SH-SY5Y (cell line): ENCODE measurements at regions not wholly inside any gene's neighbourhood (a gene's known extent, or its start where the extent isn't known, plus 50 kb on each side); places are given as distances from the start of the nearest gene placed in this dataset.

Experiments
- GATA2 ChIP-seq: IDR thresholded peaks from 2 replicates; pipeline ENCODE4 v1.6.1; 2011; ENCODE audit warnings: mild to moderate bottlenecking, low read depth, low read length
- GATA3 ChIP-seq: IDR thresholded peaks from 2 replicates; pipeline ENCODE4 v1.6.1; 2011; ENCODE audit warnings: low read depth, mild to moderate bottlenecking, low read length, moderate library complexity

DNA sequence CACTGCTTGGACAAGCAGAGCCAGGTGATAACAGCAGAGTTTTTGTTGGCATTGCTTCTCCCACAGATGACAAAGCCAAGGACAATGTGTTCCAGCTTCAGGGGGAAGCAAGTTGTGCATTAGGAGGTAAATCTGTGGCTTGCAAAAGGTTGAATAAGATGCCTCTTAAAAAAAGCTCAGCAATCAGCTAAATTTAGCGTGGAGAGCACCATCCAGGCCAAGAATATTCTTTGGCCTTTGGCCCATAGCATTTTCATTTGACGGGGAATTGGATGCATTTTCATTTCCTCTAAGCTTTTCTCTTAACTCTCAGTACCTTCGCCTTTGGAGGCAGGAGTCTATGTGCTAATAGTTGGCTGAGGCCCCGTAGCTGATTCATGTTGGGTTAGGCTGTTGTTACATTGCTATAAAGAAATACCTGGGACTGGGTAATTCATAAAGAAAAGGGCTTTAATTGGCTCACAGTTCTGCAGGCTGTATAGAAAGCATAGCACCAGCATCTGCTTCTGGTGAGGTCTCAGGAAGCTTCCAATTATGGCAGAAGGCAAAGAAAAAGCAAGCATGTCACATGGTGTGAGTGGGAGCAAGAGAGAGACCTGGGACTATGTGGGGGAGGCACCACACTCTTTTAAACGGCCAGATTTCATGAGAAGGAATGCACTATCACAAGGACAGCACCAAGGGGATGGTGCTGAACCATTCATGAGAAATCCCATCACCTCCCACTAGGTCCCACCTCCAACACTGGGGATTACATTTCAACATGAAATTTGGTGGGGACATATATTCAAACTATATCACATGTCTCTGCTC lies 350.1 kb upstream of the C11orf87 start:
- TF ChIP-seq GATA2, result no peak
- no peak for TF ChIP-seq GATA3

DNA sequence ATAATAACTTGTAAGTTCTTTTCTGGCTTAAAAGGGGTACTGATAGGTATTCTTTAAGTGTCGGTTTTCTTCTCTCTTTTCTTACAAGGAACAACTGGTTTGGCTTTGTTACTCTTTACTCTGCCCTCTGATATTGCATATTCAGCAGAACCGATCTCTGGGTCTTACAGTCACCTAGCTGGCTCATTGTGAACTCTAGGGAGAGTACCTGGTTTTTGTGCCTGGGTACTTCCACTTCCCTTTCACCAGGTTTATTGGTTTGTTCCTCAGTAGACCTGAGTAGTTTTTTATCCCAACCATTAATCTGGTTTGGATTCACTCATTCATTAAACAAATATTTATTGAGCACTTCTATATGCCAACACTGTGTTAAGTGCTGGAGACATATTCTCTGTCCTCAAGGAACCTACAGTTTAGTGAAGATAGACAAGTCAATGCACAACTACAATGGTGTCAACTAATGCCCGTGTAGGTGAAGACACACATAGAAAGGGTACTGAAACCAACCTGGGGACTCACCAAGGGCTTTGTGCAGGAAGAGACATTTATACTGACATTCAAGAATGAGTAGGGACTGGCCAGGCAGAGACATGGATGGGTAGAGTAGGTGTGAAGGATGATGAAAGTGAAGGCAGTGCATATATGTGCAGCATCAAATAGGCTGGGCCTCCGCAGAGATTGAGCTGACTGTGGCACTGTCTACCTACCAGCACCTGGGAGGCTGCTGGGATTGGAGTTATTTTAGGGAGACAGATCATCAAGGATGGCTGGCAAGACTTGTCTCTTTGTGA lies 348.8 kb upstream of the C11orf87 start:
- TF ChIP-seq GATA3 (no peak), GATA2 (no peak)

DNA sequence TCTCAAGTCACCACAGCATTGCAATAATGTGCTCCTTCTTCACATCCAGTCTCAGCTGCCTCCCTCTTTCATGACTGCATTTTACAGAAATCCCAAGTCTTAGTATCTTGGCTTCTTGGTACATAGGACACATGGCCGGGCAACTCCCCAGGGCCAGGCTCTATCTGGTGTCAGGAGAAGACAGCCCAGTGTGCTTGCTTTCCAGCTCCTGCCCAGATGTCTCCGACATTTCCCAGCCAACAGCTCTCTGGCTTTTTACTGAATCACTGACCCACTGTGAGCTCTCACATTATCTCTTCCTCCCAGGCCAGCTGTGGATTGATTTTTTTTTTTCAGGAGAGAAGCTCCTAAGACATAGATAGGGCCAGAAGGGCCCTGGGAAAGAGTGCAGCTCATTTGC lies 346.0 kb upstream of the C11orf87 start:
- no peak for TF ChIP-seq GATA2
- TF ChIP-seq GATA3, result no peak

DNA sequence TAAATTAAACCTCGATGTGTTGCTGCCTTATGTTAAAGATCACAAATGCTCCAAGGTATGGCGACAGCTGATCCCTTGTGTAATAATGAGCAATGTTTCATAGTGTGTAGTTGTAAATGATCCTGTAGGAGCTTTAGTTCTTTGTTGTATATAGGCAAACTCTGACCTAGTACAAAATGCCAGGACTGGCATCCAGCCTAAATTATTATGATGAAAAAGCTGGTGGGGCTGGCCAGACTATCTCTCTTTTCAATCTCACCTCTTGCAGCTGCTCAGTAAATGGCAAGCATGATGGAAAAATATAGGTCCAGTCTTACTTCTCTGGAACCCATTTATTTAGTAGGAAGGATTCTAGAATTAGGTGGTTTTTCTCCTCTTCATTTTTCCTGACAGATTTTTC lies 345.1 kb upstream of the C11orf87 start:
- TF ChIP-seq GATA2 (peak; percentile 86), GATA3 (peak; percentile 78)

DNA sequence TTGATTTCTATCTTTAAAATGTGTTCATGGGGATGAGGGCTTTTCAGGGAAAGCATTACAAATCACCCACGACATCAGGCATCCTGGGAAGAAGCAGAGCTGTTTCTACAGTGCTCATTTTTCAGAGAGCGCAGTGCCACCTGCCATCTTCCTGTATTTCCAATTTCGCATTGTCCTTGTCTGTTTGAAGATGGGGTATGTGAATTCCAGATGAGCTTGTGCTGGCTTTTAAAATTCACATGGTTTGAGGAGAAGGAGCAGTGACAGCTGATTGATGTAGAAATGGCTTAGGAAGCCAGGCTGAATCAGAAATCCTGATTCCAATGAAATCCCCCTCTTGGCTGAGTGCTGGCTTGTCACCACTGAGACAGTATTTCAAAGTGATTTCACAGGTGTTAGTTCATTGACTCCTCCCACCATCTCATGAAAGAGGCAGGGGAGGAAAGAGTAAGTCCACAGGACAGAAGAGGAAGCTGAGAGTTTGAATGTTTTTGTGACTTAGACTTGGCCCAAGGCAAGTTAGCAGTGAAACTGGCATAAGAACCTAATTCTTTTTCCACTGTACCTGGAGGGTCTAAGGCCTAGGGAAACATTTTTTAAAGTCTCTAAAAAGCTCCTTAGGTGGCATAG lies 344.6 kb upstream of the C11orf87 start:
- no peak for TF ChIP-seq GATA2
- no peak for TF ChIP-seq GATA3

DNA sequence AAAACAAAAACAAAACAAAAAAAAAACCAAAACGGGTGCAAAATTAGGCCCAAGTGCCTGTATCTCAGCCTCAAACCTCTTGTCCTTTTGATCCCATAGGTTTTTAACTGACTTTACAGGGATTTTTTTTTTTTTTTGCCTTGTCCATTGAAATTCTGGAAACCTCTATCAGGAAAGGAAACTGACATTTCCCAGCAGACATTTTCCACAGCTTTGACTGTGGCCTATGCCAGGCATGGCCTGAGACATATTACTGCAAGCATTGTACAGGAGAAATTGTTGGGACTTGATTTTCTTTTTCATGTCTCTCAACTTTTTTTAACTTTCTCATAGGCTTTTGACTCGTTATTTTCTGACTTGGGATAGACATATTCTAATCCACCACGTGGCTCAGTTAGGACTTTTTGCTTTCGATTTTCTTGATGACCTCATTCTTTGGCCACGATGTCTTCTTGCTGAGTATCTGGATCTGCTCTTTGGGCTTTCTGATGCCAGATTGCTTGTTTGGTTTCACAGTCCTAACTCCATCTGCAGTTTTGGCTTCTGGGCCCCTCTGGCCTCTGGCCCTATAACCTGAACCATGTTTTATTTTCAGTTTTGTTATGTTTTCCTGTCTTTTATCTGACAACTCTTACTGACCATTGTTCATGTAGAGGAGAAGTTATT lies 336.1 kb upstream of the C11orf87 start:
- no peak for TF ChIP-seq GATA2
- no peak for TF ChIP-seq GATA3

DNA sequence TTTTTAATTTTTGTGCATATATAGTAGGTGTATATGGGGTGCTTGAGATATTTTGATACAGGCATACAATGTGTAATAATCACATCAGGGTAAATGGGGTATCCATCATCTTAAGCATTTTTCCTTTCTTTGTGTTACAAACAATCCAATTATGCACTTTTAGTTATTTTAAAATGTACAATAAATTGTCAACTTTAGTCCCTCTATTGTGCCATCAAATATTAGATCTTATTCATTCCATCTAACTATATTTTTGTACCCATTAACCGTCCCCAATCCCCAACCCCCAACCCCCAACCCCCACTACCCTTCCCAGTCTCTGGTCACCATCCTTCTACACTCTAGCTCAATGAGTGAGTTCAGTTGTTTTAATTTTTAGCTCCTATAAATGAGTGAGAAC lies 335.1 kb upstream of the C11orf87 start:
- no peak for TF ChIP-seq GATA2
- TF ChIP-seq GATA3, result no peak

DNA sequence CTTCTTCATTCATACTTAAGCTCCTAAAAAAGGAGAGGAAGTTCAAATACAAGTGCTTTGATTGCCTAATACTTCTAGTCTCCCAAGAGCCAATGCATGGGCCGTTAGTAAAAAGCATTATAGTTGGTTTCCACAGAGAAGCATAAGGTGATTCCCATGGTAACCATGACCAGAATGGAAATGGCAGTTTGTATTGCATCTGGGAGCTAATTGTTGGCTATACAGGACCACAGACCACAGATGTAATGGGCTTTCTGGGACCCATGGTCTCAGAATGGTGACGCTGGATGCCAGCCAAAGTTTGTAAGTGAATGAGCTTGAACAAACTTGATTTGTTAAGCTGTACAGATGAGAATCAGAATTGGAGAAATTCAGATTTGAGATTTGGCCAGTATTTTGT lies 333.9 kb upstream of the C11orf87 start:
- no peak for TF ChIP-seq GATA3
- TF ChIP-seq GATA2, result no peak

DNA sequence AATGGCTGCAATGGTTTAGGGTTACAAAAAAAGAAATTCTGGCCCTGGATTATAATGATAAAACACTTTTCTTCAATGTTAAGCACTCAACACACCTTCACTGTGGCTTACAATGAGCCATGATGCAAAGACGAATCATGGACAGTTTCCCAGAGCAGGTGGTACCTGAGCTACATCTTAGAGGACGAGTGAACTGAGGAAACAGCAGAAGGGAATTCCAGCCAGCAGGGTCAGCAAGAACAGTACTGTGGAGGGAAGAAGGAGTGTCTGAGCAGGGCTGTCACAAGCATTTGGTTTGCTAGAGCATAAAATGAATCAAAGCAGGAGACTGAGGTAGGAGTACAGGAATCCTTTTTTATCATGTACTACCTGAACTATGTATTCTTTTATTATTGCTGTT lies 332.8 kb upstream of the C11orf87 start:
- no peak for TF ChIP-seq GATA2

DNA sequence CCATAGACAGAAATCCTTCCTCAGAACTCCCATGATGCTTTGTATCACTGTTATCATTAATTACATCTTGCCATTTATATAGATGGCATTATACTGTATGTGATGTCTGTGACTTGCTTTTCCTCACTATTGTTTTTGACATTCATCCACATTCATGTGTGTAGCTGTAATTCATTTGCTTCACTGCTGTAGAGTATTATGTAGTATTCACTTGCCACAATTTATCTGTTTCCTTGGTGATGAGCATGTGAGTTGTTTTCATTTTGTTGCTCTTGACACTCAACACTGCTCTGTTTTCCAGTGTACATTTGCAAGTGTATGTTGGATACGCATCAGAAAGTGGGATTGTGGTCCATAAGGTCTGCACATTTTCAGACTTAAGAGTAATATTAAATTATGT lies 328.6 kb upstream of the C11orf87 start:
- TF ChIP-seq GATA2 (no peak), GATA3 (no peak)

DNA sequence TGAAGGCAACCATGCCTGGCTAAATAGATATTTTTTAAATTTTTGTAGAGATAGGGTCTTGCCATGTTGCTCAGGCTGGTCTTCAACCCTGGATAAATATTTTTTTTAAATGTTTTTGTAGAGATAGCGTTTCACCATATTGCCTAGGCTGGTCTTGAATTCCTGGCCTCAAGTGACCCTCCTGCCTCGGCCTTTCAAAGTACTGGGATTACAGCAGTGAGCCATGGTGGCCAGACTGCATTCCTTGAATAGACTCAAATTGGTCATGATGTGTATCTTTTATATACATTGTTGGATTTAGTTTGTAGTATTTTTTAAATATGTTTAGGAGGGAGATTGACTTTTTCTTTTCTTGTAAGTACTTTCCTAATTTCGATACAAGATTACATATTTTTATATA lies 325.7 kb upstream of the C11orf87 start:
- TF ChIP-seq GATA2, result no peak
- TF ChIP-seq GATA3, result no peak

DNA sequence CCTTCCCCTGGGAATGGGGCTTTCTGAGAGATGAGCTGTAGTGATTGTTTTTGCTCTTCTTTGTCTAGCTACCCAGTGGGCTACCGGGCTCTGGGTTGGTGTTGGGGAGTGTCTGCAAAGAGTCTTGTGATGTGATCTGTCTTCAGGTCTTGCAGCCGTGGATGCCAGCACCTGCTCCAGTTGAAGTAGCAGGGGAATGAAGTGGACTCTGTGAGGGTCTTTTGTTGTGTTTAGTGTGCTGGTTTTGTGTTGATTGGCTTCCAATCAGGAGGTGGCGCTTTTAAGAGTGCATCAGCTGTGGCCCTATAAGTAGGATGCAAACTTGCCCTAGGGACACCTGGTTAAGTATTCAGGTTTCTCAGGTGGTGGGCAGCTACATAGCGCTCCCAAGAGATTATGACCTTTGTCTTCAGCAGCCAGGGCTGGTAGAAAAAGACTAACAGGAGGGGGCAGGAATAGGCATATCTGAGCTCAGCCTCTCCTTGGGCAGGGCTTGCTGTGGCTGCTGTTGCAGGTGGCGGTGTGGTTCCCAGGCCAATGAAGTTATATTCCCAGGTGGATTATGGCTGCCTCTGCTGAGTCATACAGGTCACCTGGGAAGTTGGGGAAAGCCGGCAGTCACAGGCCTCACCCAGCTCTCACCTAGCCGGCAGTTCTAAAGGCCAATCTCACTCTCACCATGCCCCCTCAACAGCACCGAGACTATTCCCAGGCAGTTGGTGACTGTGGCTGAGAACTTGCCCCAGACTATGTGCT lies 315.7 kb upstream of the C11orf87 start:
- TF ChIP-seq GATA2 (no peak), GATA3 (no peak)

DNA sequence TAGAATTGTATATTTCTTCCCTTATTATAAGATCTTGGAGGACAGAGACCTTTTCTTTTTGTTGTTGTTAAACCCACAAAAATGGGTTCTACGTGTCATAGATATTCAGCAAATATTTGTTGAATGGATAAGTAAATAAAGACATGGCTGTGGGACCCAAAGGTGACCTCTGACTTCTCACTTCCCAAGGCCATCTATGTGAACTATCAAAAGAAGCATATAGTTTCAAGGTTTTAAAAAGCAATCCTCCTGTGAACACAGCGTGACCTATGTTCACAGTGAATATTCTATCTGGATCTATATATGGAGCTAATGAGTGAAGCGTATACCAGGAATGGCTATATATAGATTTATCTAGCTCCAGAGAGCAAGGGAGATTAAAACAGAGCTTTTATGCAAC lies 312.8 kb upstream of the C11orf87 start:
- TF ChIP-seq GATA3 (no peak), GATA2 (no peak)
